ENCODE measurements at regions not wholly inside any gene's neighbourhood (a gene's known extent, or its start where the extent isn't known, plus 50 kb on each side); places are given as distances from the start of the nearest gene placed in this dataset.

GRCh38 chr13:44189085-44189484 is 184.5 kb upstream of the SERP2 start:
- Histone ChIP-seq H3K4me3 (replicated peaks in 1 of 3; ENCODE audit: low read depth in 2 of 3, low read length in 3 of 3) (no peak overlapping the region), H3K27me3 (ENCODE audit: control insufficient read depth in 2 of 2, insufficient read depth in 2 of 2, low read length in 2 of 2) (no peaks in the 10 kb centered on the region), H3K9me3 (replicated peaks in 1 of 2; ENCODE audit: control insufficient read depth in 1 of 2, insufficient read depth in 1 of 2, low read length in 2 of 2) (no peaks in the 10 kb centered on the region), H3K79me2 (ENCODE audit: insufficient read depth, low read length) (no peaks in the 10 kb centered on the region), H3K36me3 (replicated peaks in 1 of 2; ENCODE audit: control insufficient read depth in 1 of 2, insufficient read depth in 2 of 2, low read length in 2 of 2) (no peaks in the 10 kb centered on the region), H3K4me1 (ENCODE audit: control insufficient read depth in 1 of 2, insufficient read depth in 2 of 2, low read length in 2 of 2) (no peaks in the 10 kb centered on the region), H4K20me1 (ENCODE audit: insufficient read depth, low read length) (no peaks in the 10 kb centered on the region), H3K4me2 (replicated peaks; ENCODE audit: extremely low read depth, low read length, poor library complexity, severe bottlenecking) (no peak overlapping the region), H3K27ac (ENCODE audit: low read depth in 1 of 2, low read length in 2 of 2) (no peak overlapping the region), H2AFZ (ENCODE audit: insufficient read depth, low read depth, low read length, poor library complexity, severe bottlenecking) (no peak overlapping the region), H3K9ac (ENCODE audit: insufficient read depth, low read length, poor library complexity, severe bottlenecking) (no peak overlapping the region)
- peaks cover 0 to 3% (median 0%) of the 10 kb centered on the region in 7 donors for H3K9me3 Mint-ChIP-seq
- H3K4me1 Mint-ChIP-seq, result peaks cover 9% of the 10 kb centered on the region
- no peaks in the 10 kb centered on the region for H3K36me3 Mint-ChIP-seq
- H3K4me3 Mint-ChIP-seq, result no peak overlapping the region
- no CpG with 5 or more reads among the region's 1 CpG for WGBS (ENCODE audit: insufficient coverage)
- no peak overlapping the region for H3K27ac Mint-ChIP-seq
- intact Hi-C loops (cut with micrococcal nuclease), result loop anchor here in 1 of 2 donors (10.0 kb wide), 1 partner anchor 246 kb away; no protein-coding TSS in a partner anchor
- DNase-seq, result no peak
- TF ChIP-seq CTCF (IDR thresholded peaks at IDR 0.05), result no peak
- peaks cover 0 to 2% (median 0%) of the 10 kb centered on the region in 3 donors for H3K27me3 Mint-ChIP-seq (ENCODE audit: low read depth in 3 of 3)

GRCh38 chr13:44191103-44191502 is 182.5 kb upstream of the SERP2 start:
- Histone ChIP-seq H3K27me3 (ENCODE audit: control insufficient read depth in 2 of 2, insufficient read depth in 2 of 2, low read length in 2 of 2) (no peaks in the 10 kb centered on the region), H3K36me3 (replicated peaks in 1 of 2; ENCODE audit: control insufficient read depth in 1 of 2, insufficient read depth in 2 of 2, low read length in 2 of 2) (no peaks in the 10 kb centered on the region), H3K27ac (ENCODE audit: low read depth in 1 of 2, low read length in 2 of 2) (no peak overlapping the region), H2AFZ (ENCODE audit: insufficient read depth, low read depth, low read length, poor library complexity, severe bottlenecking) (no peak overlapping the region), H3K4me2 (replicated peaks; ENCODE audit: extremely low read depth, low read length, poor library complexity, severe bottlenecking) (no peak overlapping the region), H4K20me1 (ENCODE audit: insufficient read depth, low read length) (no peaks in the 10 kb centered on the region), H3K79me2 (ENCODE audit: insufficient read depth, low read length) (no peaks in the 10 kb centered on the region), H3K4me3 (replicated peaks in 1 of 3; ENCODE audit: low read depth in 2 of 3, low read length in 3 of 3) (no peak overlapping the region), H3K9me3 (replicated peaks in 1 of 2; ENCODE audit: control insufficient read depth in 1 of 2, insufficient read depth in 1 of 2, low read length in 2 of 2) (no peaks in the 10 kb centered on the region), H3K4me1 (ENCODE audit: control insufficient read depth in 1 of 2, insufficient read depth in 2 of 2, low read length in 2 of 2) (no peaks in the 10 kb centered on the region), H3K9ac (ENCODE audit: insufficient read depth, low read length, poor library complexity, severe bottlenecking) (no peak overlapping the region)
- H3K9me3 Mint-ChIP-seq, result peaks cover 0 to 3% (median 0%) of the 10 kb centered on the region in 7 donors
- peaks cover 0 to 4% (median 0%) of the 10 kb centered on the region in 3 donors for H3K27me3 Mint-ChIP-seq (ENCODE audit: low read depth in 3 of 3)
- intact Hi-C loops (cut with micrococcal nuclease), result no loop called here
- H3K4me1 Mint-ChIP-seq, result peaks cover 9% of the 10 kb centered on the region
- no peak for DNase-seq
- no peaks in the 10 kb centered on the region for H3K36me3 Mint-ChIP-seq
- no peak for TF ChIP-seq CTCF (IDR thresholded peaks at IDR 0.05)
- H3K4me3 Mint-ChIP-seq, result no peak overlapping the region
- no peak overlapping the region for H3K27ac Mint-ChIP-seq
